ENCODE measurements at regions not wholly inside any gene's neighbourhood (a gene's known extent, or its start where the extent isn't known, plus 50 kb on each side); places are given as distances from the start of the nearest gene placed in this dataset.

GRCh38 chr1:25033030-25033827 is 103.2 kb upstream of the RUNX3 start:
- DNase-seq (ENCODE audit: low read depth, low spot score) = no peak
- TF ChIP-seq CTCF (IDR thresholded peaks at IDR 0.05; ENCODE audit: low read depth, low read length) = no peak
- CTCF ChIA-PET = no interaction called here
- Histone ChIP-seq H3K27ac (ENCODE audit: low read depth, low read length) (no peak overlapping the region), H3K27me3 (ENCODE audit: control insufficient read depth, insufficient read depth, low read length) (peaks cover 17% of the 10 kb centered on the region), H3K9me3 (ENCODE audit: control insufficient read depth, insufficient read depth, low read length) (no peaks in the 10 kb centered on the region), H3K4me3 (ENCODE audit: low read depth, low read length) (no peak overlapping the region)
- POLR2A ChIA-PET = interaction anchor here (0.6 kb wide), 1 partner anchor 357 kb away, joined by 3 read pairs; no protein-coding TSS in a partner anchor

- Histone ChIP-seq H3K4me3 (ENCODE audit: low read depth, low read length) (no peak overlapping the region), H3K27ac (ENCODE audit: low read depth, low read length) (no peak overlapping the region), H3K9me3 (ENCODE audit: control insufficient read depth, insufficient read depth, low read length) (no peaks in the 10 kb centered on the region), H3K27me3 (ENCODE audit: control insufficient read depth, insufficient read depth, low read length) (peaks cover 26% of the 10 kb centered on the region)
- POLR2A ChIA-PET = no interaction called here
- DNase-seq (ENCODE audit: low read depth, low spot score) = no peak
- CTCF ChIA-PET = no interaction called here
- TF ChIP-seq CTCF (IDR thresholded peaks at IDR 0.05; ENCODE audit: low read depth, low read length) = no peak
These were observed 102.0 kb upstream of the RUNX3 start for GRCh38 chr1:25031966-25032667.

- no peak for DNase-seq (ENCODE audit: low read depth, low spot score)
- TF ChIP-seq CTCF (IDR thresholded peaks at IDR 0.05; ENCODE audit: low read depth, low read length) = no peak
- no peak overlapping the region for H3K27ac ChIP-seq (ENCODE audit: low read depth, low read length)
- no peaks in the 10 kb centered on the region for H3K9me3 ChIP-seq (ENCODE audit: control insufficient read depth, insufficient read depth, low read length)
- peaks cover 26% of the 10 kb centered on the region for H3K27me3 ChIP-seq (ENCODE audit: control insufficient read depth, insufficient read depth, low read length)
- ChIA-PET POLR2A (no interaction called here), CTCF (no interaction called here)
- no peak overlapping the region for H3K4me3 ChIP-seq (ENCODE audit: low read depth, low read length)
These were observed 101.5 kb upstream of the RUNX3 start for GRCh38 chr1:25031601-25031965.

GRCh38 chr1:25030674-25031589 is 100.9 kb upstream of the RUNX3 start:
- no peak for DNase-seq (ENCODE audit: low read depth, low spot score)
- no peak for TF ChIP-seq CTCF (IDR thresholded peaks at IDR 0.05; ENCODE audit: low read depth, low read length)
- POLR2A ChIA-PET = no interaction called here
- CTCF ChIA-PET = no interaction called here
- Histone ChIP-seq H3K9me3 (ENCODE audit: control insufficient read depth, insufficient read depth, low read length) (no peaks in the 10 kb centered on the region), H3K4me3 (ENCODE audit: low read depth, low read length) (no peak overlapping the region), H3K27me3 (ENCODE audit: control insufficient read depth, insufficient read depth, low read length) (peaks cover 26% of the 10 kb centered on the region), H3K27ac (ENCODE audit: low read depth, low read length) (no peak overlapping the region)
